Keratinocyte (primary cell): ENCODE measurements at regions not wholly inside any gene's neighbourhood (a gene's known extent, or its start where the extent isn't known, plus 50 kb on each side); places are given as distances from the start of the nearest gene placed in this dataset.

ENCODE experiments used
- CTCF ChIP-seq, 3 experiments: IDR thresholded peaks in 1 of 3; conservative IDR thresholded peaks in 1 of 3; optimal IDR thresholded peaks in 1 of 3; 2 replicates in 2 of 3; 3 replicates in 1 of 3; pipeline versions ENCODE3 to v1.5.1; 2011; ENCODE audit warnings: low read length in 3 of 3, mild to moderate bottlenecking in 3 of 3, moderate library complexity in 2 of 3, control low read depth in 1 of 3, inconsistent platforms in 1 of 3; ENCODE audit not compliant: insufficient read depth in 2 of 3; ENCODE audit errors: extremely low read depth in 1 of 3
- EZH2 ChIP-seq: IDR thresholded peaks from one replicate; pipeline ENCODE4 v1.6.1; 2012; ENCODE audit warnings: inconsistent platforms, mild to moderate bottlenecking, low read length, moderate library complexity

- TF ChIP-seq CTCF (optimal IDR thresholded peaks at IDR 0.05 in 1 of 3, IDR thresholded peaks at IDR 0.05 in 1 of 3, conservative IDR thresholded peaks at IDR 0.05 in 1 of 3; ENCODE audit: extremely low read depth in 1 of 3, insufficient read depth in 2 of 3, low read length in 3 of 3) (no peak), EZH2 (no peak)
These were observed 72.3 kb upstream of the STARD4 start for GRCh38 chr5:111584651-111585050.
